DMS153 treated with DMSO at 0.1 percent for 48 hours (cell line): ENCODE measurements at regions not wholly inside any gene's neighbourhood (a gene's known extent, or its start where the extent isn't known, plus 50 kb on each side); places are given as distances from the start of the nearest gene placed in this dataset.
"Not testable (repeated sequence)": the region's sequence is repeated elsewhere in the genome, so short reads cannot be mapped to it uniquely, and the experiment has no call there.

ENCODE experiments used
- DNase-seq: peaks from one replicate; lab custom pipeline; 2025; ENCODE audit not compliant: unreplicated experiment; lab: John Stamatoyannopoulos, UW

DNA sequence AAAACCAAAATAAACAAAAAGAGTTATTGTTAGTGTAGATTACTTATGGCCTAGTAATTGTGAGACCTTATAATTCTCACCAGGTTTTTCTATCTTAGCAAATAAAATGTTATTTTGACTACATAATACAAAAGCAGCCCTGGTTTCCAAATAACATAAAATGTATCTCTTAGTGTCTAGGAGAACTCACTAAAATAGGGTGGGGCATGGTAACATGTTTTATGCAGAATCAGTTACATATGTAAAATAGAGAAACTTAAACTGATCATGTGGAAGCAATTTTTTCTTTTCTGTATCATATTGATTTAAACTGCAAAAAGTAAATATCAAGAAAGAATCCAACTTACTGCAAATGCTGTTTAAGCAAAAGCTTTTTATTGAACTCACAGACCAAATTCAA is 431.1 kb upstream of the ALCAM start:
- no peak for DNase-seq

- DNase-seq = no peak
These were observed 427.5 kb upstream of the ALCAM start for GRCh38 chr3:104939196-104939595.

DNA sequence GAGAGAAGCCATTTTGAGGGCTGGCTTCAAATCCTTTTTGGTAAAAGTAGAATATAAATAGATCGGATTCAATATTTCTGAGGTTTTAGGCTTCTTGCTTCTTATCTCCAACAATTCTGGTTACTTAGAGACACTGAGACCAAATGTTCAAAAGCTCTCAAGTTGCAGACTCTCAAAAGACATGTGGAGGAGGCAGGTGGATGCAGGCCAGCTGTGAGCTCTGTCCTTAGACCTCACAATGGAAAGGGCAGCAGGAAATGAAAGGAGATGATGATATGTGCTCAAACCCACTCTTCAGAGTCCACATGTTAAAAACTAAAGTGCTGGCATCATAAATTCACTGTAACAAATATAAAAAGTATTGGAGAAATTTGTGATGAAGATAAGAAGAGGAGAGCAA is 424.9 kb upstream of the ALCAM start:
- no peak for DNase-seq

DNA sequence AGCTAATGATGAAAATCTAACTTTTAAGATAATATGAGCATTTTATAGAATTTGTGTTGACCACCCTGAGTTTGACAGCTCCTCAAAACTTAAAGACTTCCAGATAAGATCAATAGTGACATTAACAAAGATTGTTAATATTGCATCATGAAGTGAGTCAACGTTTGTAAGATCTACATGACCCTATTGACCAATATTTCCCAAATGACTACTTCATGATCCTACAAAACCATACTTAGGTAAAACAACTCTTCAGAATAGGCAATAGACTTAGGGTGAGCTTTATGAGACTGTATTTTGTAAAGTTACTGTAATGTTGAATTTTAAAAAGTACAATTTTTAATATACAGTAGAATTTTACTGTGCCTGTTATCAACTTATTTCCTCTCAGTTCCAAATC is 422.7 kb upstream of the ALCAM start:
- no peak for DNase-seq

DNA sequence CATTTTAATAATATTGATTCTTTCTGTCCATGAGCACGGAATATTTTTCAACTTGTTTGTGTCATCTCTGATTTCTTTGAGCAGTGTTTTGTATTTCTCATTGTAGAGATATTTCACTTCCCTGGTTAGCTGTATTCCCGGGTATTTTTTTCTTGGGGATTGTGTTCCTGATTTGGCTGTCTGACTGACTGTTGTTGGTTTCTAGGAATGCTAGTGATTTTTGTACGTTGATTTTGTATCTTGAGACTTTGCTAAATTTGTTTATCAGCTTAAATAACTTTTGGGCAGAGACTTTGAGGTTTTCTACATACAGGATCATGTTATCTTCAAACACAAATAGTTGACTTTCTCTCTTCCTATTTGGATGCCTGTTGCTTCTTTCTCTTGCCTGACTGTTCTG is 418.8 kb upstream of the ALCAM start:
- no peak for DNase-seq

GRCh38 chr3:104949810-104950209 is 416.9 kb upstream of the ALCAM start:
- not testable (repeated sequence) for DNase-seq

DNA sequence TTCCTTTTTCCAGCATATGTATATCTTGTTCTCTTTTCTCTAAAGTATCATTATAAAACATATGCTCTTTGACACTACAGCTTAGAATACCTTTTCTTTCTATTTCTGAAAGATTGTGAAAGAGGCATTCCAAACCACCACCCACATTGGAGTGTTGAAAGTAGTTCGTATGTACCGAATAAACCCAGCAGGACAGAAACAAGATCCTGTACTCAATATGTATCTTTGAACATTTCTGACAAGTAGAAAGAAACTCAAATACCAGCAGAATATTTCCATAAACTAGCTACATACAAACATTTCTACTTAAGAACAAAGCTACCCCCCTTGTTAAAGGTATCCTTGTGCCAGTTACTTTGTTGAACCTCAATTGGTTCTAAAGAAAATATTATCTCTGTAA is 415.3 kb upstream of the ALCAM start:
- DNase-seq = no peak

GRCh38 chr3:104952146-104952972 is 414.4 kb upstream of the ALCAM start:
- DNase-seq = no peak

GRCh38 chr3:104956620-104957345 is 409.9 kb upstream of the ALCAM start:
- no peak for DNase-seq

DNA sequence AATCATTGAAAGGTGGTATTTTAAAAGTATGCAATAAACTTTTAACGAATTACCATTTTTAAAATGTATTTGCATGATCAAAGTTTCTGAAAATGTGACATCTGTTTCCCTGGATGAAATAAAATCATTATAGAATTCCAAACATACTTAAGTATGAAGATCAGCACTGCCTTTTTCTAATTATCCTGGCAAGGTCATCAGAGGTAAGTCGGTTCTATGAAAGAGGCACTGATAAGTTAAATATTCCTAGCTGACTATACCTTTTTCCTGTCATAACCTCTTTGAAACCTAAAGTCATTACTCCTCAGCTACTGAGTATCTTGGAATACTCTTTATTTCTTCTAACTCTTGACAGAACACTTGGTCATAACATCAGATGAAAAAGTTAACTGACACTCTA is 406.1 kb upstream of the ALCAM start:
- no peak for DNase-seq

- DNase-seq = no peak
These were observed 404.9 kb upstream of the ALCAM start for GRCh38 chr3:104961851-104962250.

DNA sequence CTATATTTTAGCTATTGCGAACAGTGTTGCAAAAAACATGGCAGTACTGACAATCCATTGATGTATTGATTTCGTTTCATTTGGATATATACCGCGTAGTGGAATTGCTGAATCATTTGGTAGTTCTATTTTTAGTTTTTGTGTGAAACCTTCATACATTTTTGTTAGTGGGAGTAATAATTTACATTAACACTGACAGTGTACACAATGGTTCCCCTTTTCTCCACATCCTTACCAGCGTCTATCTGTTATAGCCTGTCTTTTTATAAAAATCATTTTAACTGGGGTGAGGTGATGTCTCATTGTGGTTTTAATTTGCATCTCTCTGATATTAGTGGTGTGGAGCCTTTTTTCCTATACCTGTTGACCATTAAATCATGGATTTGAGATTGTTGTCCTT is 392.4 kb upstream of the ALCAM start:
- DNase-seq = no peak

DNA sequence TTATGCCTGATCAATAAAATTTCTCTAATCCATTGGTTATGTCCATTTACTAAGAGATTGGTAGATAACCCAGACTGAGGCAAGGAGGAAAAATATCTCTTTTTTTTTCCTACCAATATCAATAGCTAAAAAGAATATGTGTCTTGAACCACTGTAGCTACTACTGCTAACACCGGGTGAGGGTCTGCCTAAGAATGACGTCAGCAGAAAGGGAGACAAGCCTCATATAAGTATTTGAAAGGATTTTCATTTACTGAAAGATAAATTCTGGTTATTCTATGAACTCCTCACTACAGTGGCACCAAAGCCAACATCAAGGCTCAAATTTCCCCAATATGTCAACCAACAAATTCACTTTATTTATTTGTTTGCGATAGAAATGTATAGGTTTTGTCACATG is 389.0 kb upstream of the ALCAM start:
- no peak for DNase-seq

- no peak for DNase-seq
These were observed 384.6 kb upstream of the ALCAM start for GRCh38 chr3:104982130-104982529.

DNA sequence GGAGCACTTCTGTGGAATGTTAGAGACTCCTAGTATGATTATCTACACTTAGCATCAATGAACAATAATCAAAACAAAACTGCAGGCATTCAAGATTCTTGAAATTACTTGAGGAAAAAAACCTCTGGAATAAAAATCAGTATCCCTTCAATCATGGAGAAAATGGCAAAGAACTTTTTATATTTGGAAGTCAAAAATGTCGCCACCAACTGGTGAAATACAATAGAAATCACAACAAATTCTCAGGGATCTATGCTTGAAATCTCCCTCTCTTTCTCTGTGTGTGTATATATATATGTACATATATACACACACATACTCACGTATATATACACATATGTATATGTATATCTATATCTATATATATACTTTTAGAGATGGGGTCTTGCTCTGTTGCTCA is 378.9 kb upstream of the ALCAM start:
- DNase-seq = no peak

GRCh38 chr3:104988496-104988895 is 378.2 kb upstream of the ALCAM start:
- no peak for DNase-seq

GRCh38 chr3:104989878-104990277 is 376.8 kb upstream of the ALCAM start:
- DNase-seq = no peak

DNA sequence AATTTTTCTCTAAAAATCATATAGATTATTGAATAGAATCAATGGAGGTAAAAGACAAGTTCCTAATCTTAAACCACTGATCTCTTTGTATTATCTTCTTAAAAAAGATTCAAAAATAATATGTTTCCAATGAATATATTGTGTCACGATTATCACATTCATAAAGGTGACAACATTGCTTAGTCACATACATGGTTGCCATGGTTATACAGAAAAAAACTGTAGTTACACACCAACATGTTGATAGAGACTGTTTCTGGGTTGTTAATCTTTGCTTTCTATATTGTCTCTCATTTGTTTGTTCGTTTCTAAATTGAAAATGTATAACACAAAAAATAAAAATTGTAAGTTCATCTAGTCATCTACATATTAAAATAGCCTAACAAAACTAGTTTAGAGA is 376.0 kb upstream of the ALCAM start:
- no peak for DNase-seq

GRCh38 chr3:104992676-104993075 is 374.0 kb upstream of the ALCAM start:
- DNase-seq = no peak

GRCh38 chr3:105006164-105006563 is 360.5 kb upstream of the ALCAM start:
- DNase-seq = no peak

DNA sequence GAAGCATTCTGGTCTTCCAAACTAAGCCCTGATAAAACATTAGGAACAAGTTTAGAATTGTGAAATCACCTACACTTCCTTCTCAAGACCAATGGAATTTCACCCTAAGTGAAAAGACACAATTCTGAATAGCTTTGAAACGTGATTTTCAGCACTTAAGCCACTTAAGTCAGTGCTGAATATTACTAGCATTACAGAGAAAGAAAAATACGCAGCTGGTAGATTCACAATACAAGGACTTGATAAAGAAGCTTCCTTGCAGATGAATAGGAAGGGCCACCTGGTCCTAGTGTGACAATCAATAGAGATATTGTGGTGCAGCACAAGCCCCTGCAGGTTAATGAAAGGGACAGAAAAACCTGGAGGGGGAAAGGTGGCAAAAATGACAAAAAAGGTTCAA is 353.1 kb upstream of the ALCAM start:
- DNase-seq = no peak

GRCh38 chr3:105014631-105015030 is 352.1 kb upstream of the ALCAM start:
- DNase-seq = no peak

- DNase-seq = no peak
These were observed 343.9 kb upstream of the ALCAM start for GRCh38 chr3:105022813-105023212.
